Spleen (tissue), 11 donors: ENCODE measurements at regions not wholly inside any gene's neighbourhood (a gene's known extent, or its start where the extent isn't known, plus 50 kb on each side); places are given as distances from the start of the nearest gene placed in this dataset.

Experiments used
- DNase-seq: peaks from one replicate; pipeline ENCODE4 v3.0.0-alpha.2; 2020
- H3K27ac ChIP-seq, 8 donors: fragments of 200-600 bp; sonication (generic) in 7 of 8; 1 replicate in 4 of 8; 2 replicates in 4 of 8; pipeline versions ENCODE4 v1.5.0 to v1.8.0; 2016 to 2021; ENCODE audit warnings: inconsistent platforms in 4 of 8, mild to moderate bottlenecking in 4 of 8, moderate library complexity in 1 of 8
- H3K27me3 ChIP-seq, 7 donors: fragments of 200-600 bp; sonication (generic) in 6 of 7; replicated peaks in 1 of 7; 1 replicate in 4 of 7; 2 replicates in 3 of 7; pipeline versions ENCODE4 v1.5.0 to v1.8.0; 2016 to 2021; ENCODE audit warnings: inconsistent platforms in 3 of 7, mild to moderate bottlenecking in 1 of 7
- H3K36me3 ChIP-seq, 6 donors: fragments of 200-600 bp; sonication (generic) in 5 of 6; 1 replicate in 4 of 6; 2 replicates in 2 of 6; pipeline versions ENCODE4 v1.5.0 to v1.8.0; 2016 to 2021; ENCODE audit warnings: inconsistent platforms in 2 of 6
- H3K4me1 ChIP-seq, 6 donors: fragments of 200-600 bp; sonication (generic) in 5 of 6; 1 replicate in 3 of 6; 2 replicates in 3 of 6; pipeline versions ENCODE4 v1.5.0 to v1.8.0; 2016 to 2021; ENCODE audit warnings: inconsistent platforms in 3 of 6
- H3K4me3 ChIP-seq, 8 donors: fragments of 200-600 bp; sonication (generic) in 7 of 8; 1 replicate in 4 of 8; 2 replicates in 4 of 8; pipeline versions ENCODE4 v1.5.0 to v1.8.0; 2016 to 2021; ENCODE audit warnings: inconsistent platforms in 4 of 8, mild to moderate bottlenecking in 4 of 8, moderate library complexity in 2 of 8
- H3K9me3 ChIP-seq, 8 donors: fragments of 200-600 bp; sonication (generic) in 7 of 8; 1 replicate in 4 of 8; 2 replicates in 4 of 8; pipeline versions ENCODE4 v1.5.0 to v1.8.0; 2016 to 2021; ENCODE audit warnings: inconsistent platforms in 4 of 8
- CTCF ChIP-seq, 11 experiments: fragments of 200-600 bp in 7 of 11; fragments of 450-650 bp in 4 of 11; sonication (generic) in 4 of 11; IDR thresholded peaks in 8 of 11; conservative IDR thresholded peaks in 3 of 11; 1 replicate in 7 of 11; 2 replicates in 4 of 11; pipeline versions ENCODE4 v1.4.0 to v1.8.0; 2016 to 2021; ENCODE audit warnings: antibody characterized with exemption in 11 of 11, inconsistent platforms in 4 of 11, mild to moderate bottlenecking in 1 of 11
- POLR2A ChIP-seq, 3 donors: fragments of 450-650 bp; IDR thresholded peaks; one replicate each; pipeline ENCODE4 v1.5.1; 2017; ENCODE audit warnings: antibody characterized with exemption in 3 of 3, mild to moderate bottlenecking in 1 of 3
- POLR2AphosphoS5 ChIP-seq, 3 donors: sonication (generic); formaldehyde crosslinking; IDR thresholded peaks; one replicate each; pipeline ENCODE4 v1.5.1; 2017; ENCODE audit warnings: antibody characterized with exemption in 3 of 3
- WGBS, 5 donors: extraction: QIAGEN DNeasy Blood & Tissue Kit in 3 of 5; methylation state at CpG; one replicate each; pipeline versions ENCODE4 v1.1.5 to v1.1.7; 2013 to 2018; 5-methylcytosine and 5-hydroxymethylcytosine counted together
- intact Hi-C: fragments of 100-400 bp; cut with DNase I; formaldehyde crosslinking; loops from one replicate; pipeline ENCODE4 v1.15.0; 2023; ENCODE audit warnings: low total_unique reads
- donor health status: healthy with polysubstance abuse.
- donor health status: DM: no; HTN: no; CAD: no; lungs with moderate emphysema.
- donor health status: DM: no; HTN: no; CAD: no.
- donor health status: Bipolar disorder and iron deficiency.
- donor health status: healthy.
- donor health status: DM: no; HTN: no; CAD: no.
- donor health status: DM: yes; HTN: yes; CAD: no.

GRCh38 chr3:128549283-128550112 lies 56.5 kb upstream of the GATA2 start:
- no peak for TF ChIP-seq POLR2A (IDR thresholded peaks at IDR 0.05)
- peak; percentile 78 to 88 (median 81) for TF ChIP-seq POLR2AphosphoS5 (IDR thresholded peaks at IDR 0.05)
- 48 to 56% (median 48%) methylated on average over 20 of the region's 20 CpGs for WGBS, 5 donors
- H3K36me3 ChIP-seq: no peaks in the 10 kb centered on the region
- H3K4me1 ChIP-seq: peaks cover 2 to 63% (median 24%) of the 10 kb centered on the region in 6 donors
- no peaks in the 10 kb centered on the region for H3K9me3 ChIP-seq
- no peak overlapping the region for H3K4me3 ChIP-seq
- intact Hi-C loops: no loop called here
- DNase-seq: no peak
- H3K27me3 ChIP-seq: peaks cover 0 to 38% (median 4%) of the 10 kb centered on the region in 7 donors
- peak overlapping the region in 7 of 8 donors; percentile 59 to 79 (median 76) for H3K27ac ChIP-seq

GRCh38 chr3:128548426-128549282 lies 55.7 kb upstream of the GATA2 start:
- intact Hi-C loops: no loop called here

GRCh38 chr3:128548021-128548420 lies 55.0 kb upstream of the GATA2 start:
- peaks cover 2 to 48% (median 20%) of the 10 kb centered on the region in 6 donors for H3K4me1 ChIP-seq
- H3K27ac ChIP-seq: peak overlapping the region in 6 of 8 donors; percentile 60 to 79 (median 76)
- peaks cover 0 to 10% (median 6%) of the 10 kb centered on the region in 8 donors for H3K9me3 ChIP-seq
- intact Hi-C loops: no loop called here
- TF ChIP-seq POLR2A (IDR thresholded peaks at IDR 0.05): no peak
- no peak for TF ChIP-seq POLR2AphosphoS5 (IDR thresholded peaks at IDR 0.05)
- TF ChIP-seq CTCF (IDR thresholded peaks at IDR 0.05 in 8 of 11, conservative IDR thresholded peaks at IDR 0.05 in 3 of 11): no peak
- peaks cover 0 to 25% (median 0%) of the 10 kb centered on the region in 7 donors for H3K27me3 ChIP-seq
- no peaks in the 10 kb centered on the region for H3K36me3 ChIP-seq
- DNase-seq: no peak
- no peak overlapping the region for H3K4me3 ChIP-seq

More at GRCh38 chr3:128548426-128549282, 55.7 kb upstream of the GATA2 start:
- Histone ChIP-seq H3K27ac (peak overlapping the region in 7 of 8 donors; percentile 59 to 79 (median 76)), H3K27me3 (peaks cover 0 to 30% (median 0%) of the 10 kb centered on the region in 7 donors), H3K9me3 (peaks cover 0 to 3% (median 2%) of the 10 kb centered on the region in 8 donors), H3K4me1 (peaks cover 2 to 55% (median 22%) of the 10 kb centered on the region in 6 donors), H3K36me3 (no peaks in the 10 kb centered on the region), H3K4me3 (no peak overlapping the region)
- WGBS, 5 donors: 49 to 67% (median 53%) methylated on average over 6 of the region's 6 CpGs
- no peak for DNase-seq
- TF ChIP-seq CTCF (IDR thresholded peaks at IDR 0.05 in 8 of 11, conservative IDR thresholded peaks at IDR 0.05 in 3 of 11) (no peak), POLR2AphosphoS5 (IDR thresholded peaks at IDR 0.05) (no peak), POLR2A (IDR thresholded peaks at IDR 0.05) (no peak)

- Histone ChIP-seq H3K4me1 (peaks cover 2 to 43% (median 16%) of the 10 kb centered on the region in 6 donors), H3K9me3 (peaks cover 0 to 11% (median 7%) of the 10 kb centered on the region in 8 donors), H3K27me3 (peaks cover 0 to 22% (median 0%) of the 10 kb centered on the region in 7 donors), H3K36me3 (no peaks in the 10 kb centered on the region), H3K4me3 (no peak overlapping the region), H3K27ac (peak overlapping the region in 3 of 8 donors; percentile 69 to 79 (median 76))
- no peak for DNase-seq
- 71 to 92% (median 80%) methylated on average over 9 to 10 of the region's 10 CpGs for WGBS, 5 donors
- intact Hi-C loops: no loop called here
- TF ChIP-seq CTCF (IDR thresholded peaks at IDR 0.05 in 8 of 11, conservative IDR thresholded peaks at IDR 0.05 in 3 of 11) (no peak), POLR2AphosphoS5 (IDR thresholded peaks at IDR 0.05) (no peak), POLR2A (IDR thresholded peaks at IDR 0.05) (no peak)
These were observed 54.5 kb upstream of the GATA2 start for GRCh38 chr3:128547368-128547987.
